GM21390 (cell line): ENCODE measurements at regions not wholly inside any gene's neighbourhood (a gene's known extent, or its start where the extent isn't known, plus 50 kb on each side); places are given as distances from the start of the nearest gene placed in this dataset.
"Not testable (repeated sequence)": the region's sequence is repeated elsewhere in the genome, so short reads cannot be mapped to it uniquely, and the experiment has no call there.

Experiments used
- ATAC-seq: cut with Tn5 transposase; IDR thresholded peaks from one replicate; pipeline ENCODE4 v1.9.1; 2021; ENCODE audit not compliant: unreplicated experiment

DNA sequence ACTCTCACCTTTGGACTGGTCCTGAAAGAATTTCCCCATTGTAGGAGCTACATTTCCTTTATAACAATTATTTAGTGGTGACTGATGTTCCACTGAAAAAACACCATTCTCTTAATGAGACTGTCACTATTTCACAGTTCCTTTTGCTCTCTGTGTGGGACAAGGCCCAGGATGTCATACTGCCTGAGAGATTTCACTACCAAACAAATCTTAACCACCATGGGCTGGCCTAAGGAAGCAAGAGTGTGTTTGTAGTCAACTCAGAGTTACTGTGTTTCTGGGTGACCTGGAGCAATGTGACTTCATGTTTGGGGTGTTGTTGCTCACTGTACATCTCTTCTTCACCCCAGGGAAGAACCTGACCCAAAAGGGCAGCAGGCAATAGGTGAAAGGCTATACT, 50.1 kb upstream of the ZNF608 start:
- peak; percentile 54 for ATAC-seq

- ATAC-seq = no peak
Observed at GRCh38 chr5:124797665-124798087, 51.2 kb upstream of the ZNF608 start.

- ATAC-seq = no peak
Observed at GRCh38 chr5:124798890-124799289, 52.5 kb upstream of the ZNF608 start.

GRCh38 chr5:124801551-124801950, 55.1 kb upstream of the ZNF608 start:
- ATAC-seq = no peak

DNA sequence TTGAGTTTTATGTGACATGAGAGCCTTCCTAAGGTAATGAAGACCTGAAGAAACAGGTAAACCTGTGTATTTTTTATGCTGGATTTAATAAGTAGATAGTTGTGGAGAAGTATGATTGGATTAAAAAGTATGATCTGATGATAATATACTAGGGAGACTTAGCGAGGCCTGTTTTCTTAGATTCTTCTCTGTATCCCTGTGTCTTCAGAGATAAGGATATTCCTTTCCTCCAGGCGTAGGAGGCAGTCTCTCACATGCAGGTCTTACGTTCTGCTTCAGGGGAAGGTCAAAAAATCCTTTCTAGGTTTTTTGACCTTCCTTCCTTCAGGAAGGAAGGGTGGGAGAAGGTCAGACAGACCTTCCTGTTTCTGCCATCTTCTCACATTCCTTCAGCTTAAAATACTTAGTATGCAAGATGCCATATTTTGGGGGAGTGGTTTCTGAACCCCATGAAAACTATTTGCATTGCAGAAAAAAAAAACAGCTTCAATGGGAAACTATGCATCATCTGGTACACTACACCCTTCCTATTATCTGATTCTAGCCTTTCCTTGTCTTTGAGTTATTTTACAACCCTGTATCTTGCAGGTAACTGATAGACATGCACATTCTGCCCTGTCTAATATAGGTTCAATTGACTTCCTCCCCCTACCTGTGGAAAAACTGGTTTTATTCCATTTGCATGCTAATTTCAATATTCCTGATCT, 57.3 kb upstream of the ZNF608 start:
- ATAC-seq = no peak

- ATAC-seq = no peak
Observed at GRCh38 chr5:124806026-124806372, 59.6 kb upstream of the ZNF608 start.

- ATAC-seq = no peak
Observed at GRCh38 chr5:124806373-124807077, 60.1 kb upstream of the ZNF608 start.

DNA sequence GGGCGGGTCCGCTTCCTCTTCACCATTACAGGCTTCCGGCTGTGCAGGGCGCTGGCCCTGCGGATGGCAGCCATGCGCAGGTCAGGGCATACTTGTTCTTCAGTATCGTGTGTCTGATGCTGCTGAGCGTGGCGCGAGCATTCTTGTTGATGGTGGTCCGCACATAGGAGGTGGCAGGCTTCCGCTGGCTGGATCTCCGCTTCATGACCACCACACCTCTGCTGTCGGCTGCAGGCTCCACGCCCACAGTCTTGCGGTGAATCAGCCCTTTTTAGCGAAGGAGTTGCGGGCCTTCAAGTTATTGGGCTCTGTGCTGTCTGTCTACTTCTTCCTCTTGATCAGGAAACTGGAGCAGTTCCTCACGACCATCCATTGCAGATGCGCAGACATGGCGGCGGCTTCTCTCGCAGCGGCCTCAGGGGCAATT, 62.4 kb upstream of the ZNF608 start:
- no peak for ATAC-seq

- no peak for ATAC-seq
Observed at GRCh38 chr5:124810396-124811006, 64.1 kb upstream of the ZNF608 start.

- ATAC-seq = no peak
Observed at GRCh38 chr5:124812771-124813358, 66.4 kb upstream of the ZNF608 start.

GRCh38 chr5:124816381-124816780, 69.9 kb upstream of the ZNF608 start:
- no peak for ATAC-seq

GRCh38 chr5:124819201-124819600, 72.8 kb upstream of the ZNF608 start:
- no peak for ATAC-seq

DNA sequence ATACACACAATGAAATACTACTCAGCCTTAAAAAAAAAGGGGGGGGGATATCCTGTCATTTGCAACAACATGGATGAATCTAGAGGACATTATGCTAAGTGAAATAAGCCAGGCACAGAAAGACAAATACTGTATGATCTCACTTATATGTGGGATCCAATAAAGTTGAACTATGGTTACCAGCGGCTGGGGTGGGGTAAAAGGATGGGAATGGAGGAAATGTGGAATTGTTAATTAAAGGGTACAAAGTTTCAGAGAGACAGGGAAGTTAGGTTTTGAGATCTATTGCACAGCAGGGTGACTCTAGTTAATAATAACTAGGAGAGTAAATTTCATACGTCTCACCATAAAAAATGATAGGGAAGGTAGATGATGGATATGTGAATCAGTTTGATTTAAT, 76.2 kb upstream of the ZNF608 start:
- ATAC-seq = no peak

- ATAC-seq = no peak
Observed at GRCh38 chr5:124823380-124823779, 76.9 kb upstream of the ZNF608 start.

DNA sequence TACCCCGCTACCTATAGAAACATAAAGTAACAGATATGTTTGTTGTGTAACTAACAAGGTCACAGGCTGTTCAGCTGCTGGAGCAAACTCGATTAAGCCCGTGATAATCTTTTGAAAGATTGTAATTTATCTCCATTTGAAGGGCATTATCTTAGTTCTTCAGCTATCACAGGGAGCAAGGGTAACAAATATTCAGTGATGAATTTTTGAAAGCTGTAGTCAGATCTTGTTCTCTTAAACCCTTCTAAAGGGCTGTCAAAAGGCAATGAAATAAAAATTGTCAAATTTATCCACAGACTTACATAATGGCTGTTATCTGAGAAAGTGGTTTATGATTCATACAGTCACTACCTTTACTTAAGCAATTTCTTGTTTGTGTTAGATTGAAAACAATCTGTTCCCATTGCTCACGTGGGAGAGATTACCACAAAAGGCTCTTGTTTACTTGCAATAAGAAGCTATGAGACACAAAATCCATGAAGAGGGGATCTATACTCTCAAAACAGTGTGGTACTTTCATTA, 78.3 kb upstream of the ZNF608 start:
- ATAC-seq = no peak

GRCh38 chr5:124825250-124825982, 79.0 kb upstream of the ZNF608 start:
- ATAC-seq = peak; percentile 91

- ATAC-seq = no peak
Observed at GRCh38 chr5:124825983-124826337, 79.5 kb upstream of the ZNF608 start.

DNA sequence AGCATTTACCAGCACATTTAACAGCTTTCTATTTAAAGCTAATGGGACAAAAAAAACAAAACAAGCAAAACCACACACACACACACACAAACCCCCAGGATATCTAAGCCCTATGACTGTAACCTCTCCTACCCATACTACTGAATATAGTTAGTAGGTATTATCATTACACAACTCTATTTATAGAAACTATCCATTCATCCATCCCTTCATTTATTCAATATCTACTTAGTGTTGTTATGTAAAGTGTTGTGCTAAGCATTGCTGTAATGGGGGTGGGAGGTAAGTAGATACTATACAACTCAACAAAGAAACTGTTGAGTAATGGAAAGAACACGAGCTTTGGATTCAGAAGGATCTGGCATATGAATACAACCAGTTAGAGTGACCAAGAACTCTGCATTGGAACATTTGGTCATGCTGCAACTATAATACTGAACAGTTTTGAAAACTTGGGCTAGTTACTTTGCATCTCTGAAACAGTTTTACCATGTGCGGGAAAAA, 82.3 kb upstream of the ZNF608 start:
- ATAC-seq = no peak

DNA sequence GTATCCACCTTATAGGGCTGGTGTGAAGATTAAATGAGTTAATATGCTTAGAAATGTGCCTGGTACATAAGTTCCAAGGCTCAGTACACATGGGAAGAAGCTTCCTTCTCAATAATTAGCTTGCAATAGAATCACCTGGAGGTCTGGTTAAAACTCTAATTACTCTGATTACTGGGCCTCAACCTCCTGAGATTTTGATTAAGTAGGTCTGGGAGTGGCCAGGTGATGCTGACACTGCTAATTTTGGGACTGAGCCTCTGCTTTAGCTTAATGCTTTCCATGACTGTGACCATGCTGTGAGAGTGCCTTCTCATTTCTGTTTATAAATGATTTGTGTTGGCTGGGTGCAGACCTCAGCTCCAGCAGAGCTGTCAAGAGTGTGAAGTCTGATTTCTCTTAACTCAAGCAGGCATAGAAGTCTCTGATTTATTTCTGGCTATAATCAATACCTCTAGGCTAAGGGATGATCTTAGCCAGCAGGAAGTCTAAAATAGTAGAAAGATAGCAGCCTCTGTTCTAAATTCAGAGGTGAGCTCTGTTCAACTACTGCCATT, 85.3 kb upstream of the ZNF608 start:
- no peak for ATAC-seq

DNA sequence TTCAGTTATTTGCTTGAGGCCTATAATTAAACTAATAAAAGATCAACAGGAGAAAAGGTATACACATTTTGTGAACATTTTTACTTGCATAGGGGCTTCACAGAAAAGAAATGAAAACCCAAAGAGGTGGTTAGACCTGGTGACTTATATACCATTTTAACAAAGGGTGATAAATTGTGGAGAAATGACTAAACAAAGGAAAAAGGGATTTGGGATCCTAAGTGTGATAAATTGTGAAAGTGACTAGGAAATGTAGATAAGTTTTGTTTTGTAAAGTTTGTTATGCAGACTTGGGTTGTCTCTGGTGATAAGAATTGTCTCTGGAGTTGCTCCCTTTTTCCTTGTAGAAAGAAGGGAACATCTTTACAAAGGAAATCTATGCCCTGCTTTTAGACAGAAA, 86.1 kb upstream of the ZNF608 start:
- ATAC-seq = no peak

- ATAC-seq = not testable (repeated sequence)
Observed at GRCh38 chr5:124836314-124836713, 89.9 kb upstream of the ZNF608 start.
